ENCODE measurements at regions not wholly inside any gene's neighbourhood (a gene's known extent, or its start where the extent isn't known, plus 50 kb on each side); places are given as distances from the start of the nearest gene placed in this dataset.
"Not testable (repeated sequence)": the region's sequence is repeated elsewhere in the genome, so short reads cannot be mapped to it uniquely, and the experiment has no call there.

DNA sequence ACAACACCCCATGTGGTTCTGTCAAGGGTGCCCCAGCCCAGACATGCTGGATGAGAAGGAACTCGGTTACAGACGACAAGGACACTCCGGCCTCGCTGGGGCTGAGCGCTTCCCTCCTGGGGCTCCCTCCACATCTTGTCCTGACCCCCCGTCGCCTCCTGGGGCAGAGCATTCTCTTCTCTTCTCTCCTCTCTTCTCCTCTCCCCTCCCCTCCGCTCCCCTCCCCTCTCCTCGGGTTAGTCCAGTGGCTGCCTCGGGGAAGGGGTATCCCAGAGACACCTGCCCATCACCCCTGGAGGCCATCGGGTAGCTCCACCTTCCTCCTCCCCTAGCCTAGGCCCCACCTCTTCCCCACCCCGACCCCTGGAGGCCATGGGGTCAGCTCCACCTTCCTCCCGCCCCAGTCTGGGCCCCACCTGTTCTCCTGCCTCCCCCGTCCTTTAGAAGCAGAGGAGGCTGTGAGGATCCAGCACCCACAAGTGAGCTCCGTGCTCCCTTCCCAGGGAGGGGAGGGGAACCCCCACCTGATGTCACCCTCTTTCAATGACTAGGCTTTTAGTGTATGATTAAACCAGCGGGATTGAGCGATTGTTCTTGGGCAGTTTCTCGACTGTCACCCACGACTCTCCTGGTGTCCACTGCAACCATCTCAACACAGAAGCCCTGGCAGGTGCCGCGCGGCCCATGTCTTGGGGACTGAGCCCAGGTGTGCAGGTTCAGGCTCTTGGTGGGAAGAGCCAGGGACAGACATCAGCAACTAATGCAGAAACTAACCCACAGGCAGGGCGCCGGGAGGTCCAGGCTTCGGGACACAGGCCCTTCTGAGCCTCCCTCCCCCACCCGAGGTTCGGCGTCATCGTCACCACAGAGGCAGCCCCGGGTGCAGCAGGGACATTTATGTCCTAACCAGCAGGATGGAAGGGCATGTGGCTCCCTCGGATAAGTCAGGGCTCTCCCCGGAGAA, 330.4 kb downstream of the ADGRD1 start:
- TF ChIP-seq, protein P1, sequence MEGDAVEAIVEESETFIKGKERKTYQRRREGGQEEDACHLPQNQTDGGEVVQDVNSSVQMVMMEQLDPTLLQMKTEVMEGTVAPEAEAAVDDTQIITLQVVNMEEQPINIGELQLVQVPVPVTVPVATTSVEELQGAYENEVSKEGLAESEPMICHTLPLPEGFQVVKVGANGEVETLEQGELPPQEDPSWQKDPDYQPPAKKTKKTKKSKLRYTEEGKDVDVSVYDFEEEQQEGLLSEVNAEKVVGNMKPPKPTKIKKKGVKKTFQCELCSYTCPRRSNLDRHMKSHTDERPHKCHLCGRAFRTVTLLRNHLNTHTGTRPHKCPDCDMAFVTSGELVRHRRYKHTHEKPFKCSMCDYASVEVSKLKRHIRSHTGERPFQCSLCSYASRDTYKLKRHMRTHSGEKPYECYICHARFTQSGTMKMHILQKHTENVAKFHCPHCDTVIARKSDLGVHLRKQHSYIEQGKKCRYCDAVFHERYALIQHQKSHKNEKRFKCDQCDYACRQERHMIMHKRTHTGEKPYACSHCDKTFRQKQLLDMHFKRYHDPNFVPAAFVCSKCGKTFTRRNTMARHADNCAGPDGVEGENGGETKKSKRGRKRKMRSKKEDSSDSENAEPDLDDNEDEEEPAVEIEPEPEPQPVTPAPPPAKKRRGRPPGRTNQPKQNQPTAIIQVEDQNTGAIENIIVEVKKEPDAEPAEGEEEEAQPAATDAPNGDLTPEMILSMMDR (IDR thresholded peaks at IDR 0.05 in 4 of 5, conservative IDR thresholded peaks at IDR 0.05 in 1 of 5) = not testable (repeated sequence)
- not testable (repeated sequence) for TF ChIP-seq POLR2A (IDR thresholded peaks at IDR 0.05)

Data from gastrocnemius medialis (tissue), 4 donors.